ENCODE measurements at regions not wholly inside any gene's neighbourhood (a gene's known extent, or its start where the extent isn't known, plus 50 kb on each side); places are given as distances from the start of the nearest gene placed in this dataset.

DNA sequence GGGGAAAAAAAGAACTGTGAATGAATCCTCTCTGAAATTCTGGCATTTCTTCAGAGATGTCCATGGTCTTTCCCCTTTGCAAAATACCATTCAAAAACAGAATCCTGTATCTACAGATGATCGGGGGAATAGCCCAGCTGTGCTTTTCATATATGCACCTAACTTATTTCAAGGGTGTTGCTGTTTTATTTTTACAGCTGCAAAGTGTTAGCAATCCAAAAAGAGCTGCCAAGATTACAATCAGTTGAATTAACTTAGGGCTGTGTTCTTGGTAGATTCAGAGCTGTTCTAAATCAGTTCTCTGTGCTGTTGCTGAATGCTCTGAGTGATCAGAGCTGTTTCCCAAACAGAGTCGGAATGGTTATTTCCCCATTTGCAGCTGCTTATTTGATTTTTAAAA, 175.7 kb upstream of the SEMA6D start:
- WGBS, 2 experiments (ENCODE audit: extremely low coverage in 1 of 2, insufficient coverage in 1 of 2, insufficient read length in 1 of 2, insufficient replicate concordance in 2 of 2, low coverage in 1 of 2, low lambda C conversion rate in 2 of 2, missing lambda C conversion rate in 1 of 2): 88% methylated on average over 2 of the region's 2 CpGs; no CpG with 5 or more reads in 1 of the 2 experiments
- FAIRE-seq: no peak
- H3K4me2 ChIP-seq (ENCODE audit: insufficient read depth in 1 of 2, low read depth in 2 of 2, low read length in 2 of 2): no peak overlapping the region
- no peak overlapping the region for H2BK20ac ChIP-seq (ENCODE audit: low read length)
- H3K36me3 ChIP-seq (ENCODE audit: control insufficient read depth in 2 of 4, insufficient read depth in 4 of 4, low read length in 3 of 4): no peaks in the 10 kb centered on the region
- H3K4ac ChIP-seq (replicated peaks; ENCODE audit: insufficient read length, low read depth, low read length): no peak overlapping the region
- H3K4me1 ChIP-seq (replicated peaks in 1 of 4; ENCODE audit: control insufficient read depth in 3 of 4, insufficient read depth in 4 of 4, low read length in 3 of 4): no peaks in the 10 kb centered on the region
- CTCF ChIA-PET (ENCODE audit: partially characterized antibody): interaction anchor here (1.2 kb wide), 1 partner anchor 46 kb away, joined by 3 read pairs; no protein-coding TSS in a partner anchor
- H3K56ac ChIP-seq (replicated peaks; ENCODE audit: insufficient read length, low read depth, low read length): no peak overlapping the region
- DNase-seq (ENCODE audit: low read depth in 1 of 2, low spot score in 2 of 2): no peak
- POLR2A ChIA-PET (ENCODE audit: partially characterized antibody): no interaction called here
- H3K27ac ChIP-seq (ENCODE audit: low read depth, low read length): no peak overlapping the region
- H3K9me3 ChIP-seq (ENCODE audit: insufficient read depth in 2 of 2, low read depth in 1 of 2, low read length in 1 of 2): no peaks in the 10 kb centered on the region
- no peak overlapping the region for H2BK5ac ChIP-seq (ENCODE audit: low read depth, low read length)
- no peak overlapping the region for H3K9ac ChIP-seq (replicated peaks in 1 of 4; ENCODE audit: extremely low read depth in 1 of 4, low read depth in 3 of 4, low read length in 3 of 4)
- H3K79me2 ChIP-seq (ENCODE audit: control insufficient read depth in 1 of 2, insufficient read depth in 2 of 2, low read length in 2 of 2): no peaks in the 10 kb centered on the region
- TF ChIP-seq TCF12 (IDR thresholded peaks at IDR 0.05; ENCODE audit: low read depth, low read length): no peak
- no peak for TF ChIP-seq KDM5A (IDR thresholded peaks at IDR 0.05; ENCODE audit: low read length)
- TF ChIP-seq TAF1 (IDR thresholded peaks at IDR 0.05; ENCODE audit: low read depth, low read length): no peak
- no peak for TF ChIP-seq SAP30 (IDR thresholded peaks at IDR 0.05; ENCODE audit: insufficient read depth, insufficient replicate concordance, low read length)
- TF ChIP-seq JUND (IDR thresholded peaks at IDR 0.05; ENCODE audit: low read length): no peak
- no peak for TF ChIP-seq RBBP5 (IDR thresholded peaks at IDR 0.05; ENCODE audit: borderline replicate concordance, low read depth, low read length)
- TF ChIP-seq, protein P1, sequence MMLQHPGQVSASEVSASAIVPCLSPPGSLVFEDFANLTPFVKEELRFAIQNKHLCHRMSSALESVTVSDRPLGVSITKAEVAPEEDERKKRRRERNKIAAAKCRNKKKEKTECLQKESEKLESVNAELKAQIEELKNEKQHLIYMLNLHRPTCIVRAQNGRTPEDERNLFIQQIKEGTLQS (IDR thresholded peaks at IDR 0.05; ENCODE audit: insufficient read depth, low read depth, low read length): no peak
- H2BK12ac ChIP-seq (ENCODE audit: low read depth, low read length): no peak overlapping the region
- no peak overlapping the region for H4K8ac ChIP-seq (ENCODE audit: extremely low read depth, insufficient read depth, low read length)
- H3K4me3 ChIP-seq (ENCODE audit: extremely low read depth in 1 of 4, insufficient read depth in 2 of 4, low read depth in 3 of 4, low read length in 4 of 4): no peak overlapping the region
- H2AK5ac ChIP-seq (ENCODE audit: low read depth, low read length): no peak overlapping the region
- no peaks in the 10 kb centered on the region for H4K20me1 ChIP-seq (replicated peaks in 1 of 2; ENCODE audit: control insufficient read depth in 1 of 2, insufficient read depth in 2 of 2, low read length in 2 of 2)
- no peaks in the 10 kb centered on the region; the same call in 1 of the 2 replicates for H3K23me2 ChIP-seq (ENCODE audit: low read depth, low read length)
- no peak overlapping the region for H3K18ac ChIP-seq (ENCODE audit: extremely low read depth, low read length)
- no peak overlapping the region for H2BK15ac ChIP-seq (ENCODE audit: low read length)
- no peak overlapping the region for H4K91ac ChIP-seq (replicated peaks; ENCODE audit: insufficient read length, low read length)
- H2BK120ac ChIP-seq (replicated peaks; ENCODE audit: low read depth, low read length): no peak overlapping the region
- H3K23ac ChIP-seq (ENCODE audit: insufficient read length): no peak overlapping the region
- no peak overlapping the region for H2AFZ ChIP-seq (ENCODE audit: low read length)
- H3K27me3 ChIP-seq (replicated peaks in 1 of 4; ENCODE audit: control insufficient read depth in 3 of 4, extremely low read depth in 1 of 4, insufficient read depth in 3 of 4, low read length in 3 of 4): no peaks in the 10 kb centered on the region
- H4K5ac ChIP-seq (ENCODE audit: insufficient read length, low read depth, low read length): no peak overlapping the region
- no peak overlapping the region for H3K14ac ChIP-seq (ENCODE audit: insufficient read length)
- H3K79me1 ChIP-seq (ENCODE audit: low read depth, low read length): no peaks in the 10 kb centered on the region

Measured in H1 (cell line).